Fibroblast of gingiva (primary cell): ENCODE measurements at regions not wholly inside any gene's neighbourhood (a gene's known extent, or its start where the extent isn't known, plus 50 kb on each side); places are given as distances from the start of the nearest gene placed in this dataset.
"Not testable (repeated sequence)": the region's sequence is repeated elsewhere in the genome, so short reads cannot be mapped to it uniquely, and the experiment has no call there.

Experiments
- DNase-seq: peaks from one replicate; pipeline ENCODE4 v3.0.0-alpha.2; 2011; ENCODE audit warnings: low read depth

GRCh38 chrX:15116900-15117299 is 153.0 kb downstream of the ASB9 start:
- DNase-seq = no peak

GRCh38 chrX:15114743-15115566 is 154.9 kb downstream of the ASB9 start:
- DNase-seq = no peak

GRCh38 chrX:15107367-15107988 is 162.4 kb downstream of the ASB9 start:
- no peak for DNase-seq

GRCh38 chrX:15098505-15098904 is 171.4 kb downstream of the ASB9 start:
- DNase-seq = no peak

GRCh38 chrX:15087747-15088146 is 182.1 kb downstream of the ASB9 start:
- no peak for DNase-seq

- DNase-seq = no peak
These were observed 196.6 kb downstream of the ASB9 start for GRCh38 chrX:15073313-15073712.

- DNase-seq = no peak
These were observed 197.0 kb downstream of the ASB9 start for GRCh38 chrX:15072880-15073279.

- no peak for DNase-seq
These were observed 197.6 kb downstream of the ASB9 start for GRCh38 chrX:15072259-15072658.

- no peak for DNase-seq
These were observed 186.3 kb downstream of the MOSPD2 start for GRCh38 chrX:15059474-15059873.

- DNase-seq = no peak
These were observed 182.8 kb downstream of the MOSPD2 start for GRCh38 chrX:15056044-15056443.

- no peak for DNase-seq
These were observed 182.1 kb downstream of the MOSPD2 start for GRCh38 chrX:15055146-15055930.

GRCh38 chrX:15050395-15050794 is 177.2 kb downstream of the MOSPD2 start:
- DNase-seq = no peak

GRCh38 chrX:15043538-15043937 is 170.3 kb downstream of the MOSPD2 start:
- DNase-seq = no peak

- no peak for DNase-seq
These were observed 160.7 kb downstream of the MOSPD2 start for GRCh38 chrX:15033917-15034316.

- no peak for DNase-seq
These were observed 144.3 kb downstream of the MOSPD2 start for GRCh38 chrX:15017491-15017890.

GRCh38 chrX:15016051-15016450 is 142.8 kb downstream of the MOSPD2 start:
- no peak for DNase-seq

GRCh38 chrX:15014281-15014680 is 141.1 kb downstream of the MOSPD2 start:
- no peak for DNase-seq

- DNase-seq = no peak
These were observed 140.2 kb downstream of the MOSPD2 start for GRCh38 chrX:15013461-15013860.

GRCh38 chrX:14997271-14997670 is 124.0 kb downstream of the MOSPD2 start:
- no peak for DNase-seq

GRCh38 chrX:14984425-14984824 is 111.2 kb downstream of the MOSPD2 start:
- DNase-seq = not testable (repeated sequence)
